Fibroblast of skin of left quadriceps (primary cell): ENCODE measurements at regions not wholly inside any gene's neighbourhood (a gene's known extent, or its start where the extent isn't known, plus 50 kb on each side); places are given as distances from the start of the nearest gene placed in this dataset.
"Not testable (repeated sequence)": the region's sequence is repeated elsewhere in the genome, so short reads cannot be mapped to it uniquely, and the experiment has no call there.

Experiments
- DNase-seq, 2 experiments: peaks; one replicate each; pipeline ENCODE4 v3.0.0-alpha.2; 2013; ENCODE audit warnings: low read depth in 2 of 2

GRCh38 chr6:140677781-140678528 lies 1303.5 kb upstream of the CITED2 start:
- DNase-seq = no peak

- DNase-seq = no peak
These were observed 1297.5 kb upstream of the CITED2 start for GRCh38 chr6:140671926-140672325.

GRCh38 chr6:140670021-140670420 lies 1295.6 kb upstream of the CITED2 start:
- peak; percentile 45 to 48 for DNase-seq

GRCh38 chr6:140669321-140669720 lies 1294.9 kb upstream of the CITED2 start:
- DNase-seq = peak; percentile 44 to 50

- no peak for DNase-seq
These were observed 1289.3 kb upstream of the CITED2 start for GRCh38 chr6:140663772-140664171.

GRCh38 chr6:140663094-140663493 lies 1288.6 kb upstream of the CITED2 start:
- no peak for DNase-seq

GRCh38 chr6:140661691-140662090 lies 1287.2 kb upstream of the CITED2 start:
- peak; percentile 39 to 46 for DNase-seq

- peak; percentile 66 to 69 for DNase-seq
These were observed 1285.8 kb upstream of the CITED2 start for GRCh38 chr6:140660295-140660694.

- DNase-seq = no peak
These were observed 1279.5 kb upstream of the CITED2 start for GRCh38 chr6:140653972-140654371.

GRCh38 chr6:140653506-140653905 lies 1279.1 kb upstream of the CITED2 start:
- DNase-seq = no peak

GRCh38 chr6:140649502-140649901 lies 1275.1 kb upstream of the CITED2 start:
- DNase-seq = not testable (repeated sequence)

- DNase-seq = not testable (repeated sequence)
These were observed 1272.9 kb upstream of the CITED2 start for GRCh38 chr6:140647322-140647721.

- no peak for DNase-seq
These were observed 1269.6 kb upstream of the CITED2 start for GRCh38 chr6:140644017-140644416.

GRCh38 chr6:140641412-140641811 lies 1267.0 kb upstream of the CITED2 start:
- DNase-seq = no peak

- no peak for DNase-seq
These were observed 1262.5 kb upstream of the CITED2 start for GRCh38 chr6:140636908-140637402.

GRCh38 chr6:140636271-140636907 lies 1261.9 kb upstream of the CITED2 start:
- DNase-seq = no peak

GRCh38 chr6:140627002-140627401 lies 1252.6 kb upstream of the CITED2 start:
- DNase-seq = no peak

- peak; percentile 86 for DNase-seq
These were observed 1249.0 kb upstream of the CITED2 start for GRCh38 chr6:140623498-140623897.

GRCh38 chr6:140620496-140620895 lies 1246.0 kb upstream of the CITED2 start:
- DNase-seq = no peak

- no peak for DNase-seq
These were observed 1235.5 kb upstream of the CITED2 start for GRCh38 chr6:140609956-140610355.

- DNase-seq = no peak
These were observed 1234.9 kb upstream of the CITED2 start for GRCh38 chr6:140609321-140609720.

- DNase-seq = no peak
These were observed 1230.3 kb upstream of the CITED2 start for GRCh38 chr6:140604786-140605185.
